ENCODE measurements at regions not wholly inside any gene's neighbourhood (a gene's known extent, or its start where the extent isn't known, plus 50 kb on each side); places are given as distances from the start of the nearest gene placed in this dataset.

GRCh38 chr4:24186466-24186865, 296.6 kb upstream of the PPARGC1A start:
- TF ChIP-seq POLR2A (IDR thresholded peaks at IDR 0.05) (no peak), CTCF (IDR thresholded peaks at IDR 0.05) (no peak)
